Stomach (tissue), 4 donors: ENCODE measurements at regions not wholly inside any gene's neighbourhood (a gene's known extent, or its start where the extent isn't known, plus 50 kb on each side); places are given as distances from the start of the nearest gene placed in this dataset.

Experiments
- EP300 ChIP-seq: sonication (generic); formaldehyde crosslinking; IDR thresholded peaks from one replicate; pipeline ENCODE4 v1.6.1; 2017; ENCODE audit warnings: antibody characterized with exemption
- POLR2A ChIP-seq, 4 donors: fragments of 450-650 bp; IDR thresholded peaks; one replicate each; pipeline ENCODE4 v1.6.1; 2016; ENCODE audit warnings: antibody characterized with exemption in 4 of 4, control low read depth in 2 of 4, mild to moderate bottlenecking in 1 of 4, moderate library complexity in 1 of 4
- POLR2AphosphoS5 ChIP-seq, 3 donors: sonication (generic); formaldehyde crosslinking; IDR thresholded peaks; one replicate each; pipeline ENCODE4 v1.6.1; 2016; ENCODE audit warnings: antibody characterized with exemption in 3 of 3
- TF ChIP-seq, protein P1 (sequence below), 7 experiments: fragments of 450-650 bp in 4 of 7; fragments of 200-600 bp in 3 of 7; sonication (generic) in 3 of 7; IDR thresholded peaks; one replicate each; pipeline ENCODE4 v1.5.1; 2016 to 2019; ENCODE audit warnings: antibody characterized with exemption in 7 of 7, control low read depth in 2 of 7, mild to moderate bottlenecking in 1 of 7

DNA sequence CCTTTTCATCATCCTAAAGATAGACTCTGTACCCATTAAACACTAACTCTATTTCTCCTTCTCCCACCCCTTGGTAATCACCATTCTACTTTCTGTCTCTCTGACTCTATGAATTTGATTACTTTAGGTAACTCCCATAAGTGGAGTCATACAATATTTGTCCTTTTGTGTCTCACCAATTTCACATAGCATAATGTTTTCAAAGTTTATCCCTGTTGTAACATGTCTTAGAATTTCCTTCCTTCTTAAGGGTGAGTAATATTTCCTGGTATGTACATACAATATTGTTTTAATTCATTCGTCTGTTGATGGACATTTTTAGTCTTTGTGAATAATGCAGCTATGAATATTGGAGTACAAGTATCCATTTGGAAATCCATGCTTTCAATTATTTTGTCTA, 50.9 kb upstream of the CDCA7L start:
- TF ChIP-seq, protein P1, sequence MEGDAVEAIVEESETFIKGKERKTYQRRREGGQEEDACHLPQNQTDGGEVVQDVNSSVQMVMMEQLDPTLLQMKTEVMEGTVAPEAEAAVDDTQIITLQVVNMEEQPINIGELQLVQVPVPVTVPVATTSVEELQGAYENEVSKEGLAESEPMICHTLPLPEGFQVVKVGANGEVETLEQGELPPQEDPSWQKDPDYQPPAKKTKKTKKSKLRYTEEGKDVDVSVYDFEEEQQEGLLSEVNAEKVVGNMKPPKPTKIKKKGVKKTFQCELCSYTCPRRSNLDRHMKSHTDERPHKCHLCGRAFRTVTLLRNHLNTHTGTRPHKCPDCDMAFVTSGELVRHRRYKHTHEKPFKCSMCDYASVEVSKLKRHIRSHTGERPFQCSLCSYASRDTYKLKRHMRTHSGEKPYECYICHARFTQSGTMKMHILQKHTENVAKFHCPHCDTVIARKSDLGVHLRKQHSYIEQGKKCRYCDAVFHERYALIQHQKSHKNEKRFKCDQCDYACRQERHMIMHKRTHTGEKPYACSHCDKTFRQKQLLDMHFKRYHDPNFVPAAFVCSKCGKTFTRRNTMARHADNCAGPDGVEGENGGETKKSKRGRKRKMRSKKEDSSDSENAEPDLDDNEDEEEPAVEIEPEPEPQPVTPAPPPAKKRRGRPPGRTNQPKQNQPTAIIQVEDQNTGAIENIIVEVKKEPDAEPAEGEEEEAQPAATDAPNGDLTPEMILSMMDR (IDR thresholded peaks at IDR 0.05), result no peak
- TF ChIP-seq POLR2A (IDR thresholded peaks at IDR 0.05), result no peak
- TF ChIP-seq POLR2AphosphoS5 (IDR thresholded peaks at IDR 0.05), result no peak
- TF ChIP-seq EP300, result no peak
